Brain microvascular endothelial cell (primary cell): ENCODE measurements at regions not wholly inside any gene's neighbourhood (a gene's known extent, or its start where the extent isn't known, plus 50 kb on each side); places are given as distances from the start of the nearest gene placed in this dataset.

Experiments
- DNase-seq: peaks from one replicate; pipeline ENCODE4 v3.0.0-alpha.2; 2020
- H3K27ac ChIP-seq: fragments of 250-450 bp; sonication (Bioruptor Pico); 2 replicates; pipeline ENCODE4 v1.5.1; 2020; ENCODE audit warnings: mild to moderate bottlenecking, moderate library complexity
- H3K27me3 ChIP-seq: fragments of 250-450 bp; sonication (Bioruptor Pico); replicated peaks from 2 replicates; pipeline ENCODE4 v1.5.1; 2020; ENCODE audit warnings: mild to moderate bottlenecking
- H3K36me3 ChIP-seq: fragments of 250-450 bp; sonication (Bioruptor Pico); replicated peaks from 2 replicates; pipeline ENCODE4 v1.5.1; 2020; ENCODE audit warnings: mild to moderate bottlenecking
- H3K4me3 ChIP-seq: 2 replicates; pipeline ENCODE4 v1.5.1; 2011; ENCODE audit warnings: low read depth, mild to moderate bottlenecking, control low read depth, low read length, moderate library complexity
- in situ Hi-C: cut with HindIII; loops from 2 replicates; pipeline ENCODE4 v1.10.0; 2017; ENCODE audit warnings: low sequenced_read_pairs, low pct_ligation_motif_present
- TF ChIP-seq, protein P1 (sequence below): IDR thresholded peaks from 2 replicates; pipeline ENCODE4 v1.5.1; 2011; ENCODE audit warnings: low read depth, mild to moderate bottlenecking, moderate library complexity, low read length, control low read depth, inconsistent platforms; ENCODE audit errors: missing control alignments

DNA sequence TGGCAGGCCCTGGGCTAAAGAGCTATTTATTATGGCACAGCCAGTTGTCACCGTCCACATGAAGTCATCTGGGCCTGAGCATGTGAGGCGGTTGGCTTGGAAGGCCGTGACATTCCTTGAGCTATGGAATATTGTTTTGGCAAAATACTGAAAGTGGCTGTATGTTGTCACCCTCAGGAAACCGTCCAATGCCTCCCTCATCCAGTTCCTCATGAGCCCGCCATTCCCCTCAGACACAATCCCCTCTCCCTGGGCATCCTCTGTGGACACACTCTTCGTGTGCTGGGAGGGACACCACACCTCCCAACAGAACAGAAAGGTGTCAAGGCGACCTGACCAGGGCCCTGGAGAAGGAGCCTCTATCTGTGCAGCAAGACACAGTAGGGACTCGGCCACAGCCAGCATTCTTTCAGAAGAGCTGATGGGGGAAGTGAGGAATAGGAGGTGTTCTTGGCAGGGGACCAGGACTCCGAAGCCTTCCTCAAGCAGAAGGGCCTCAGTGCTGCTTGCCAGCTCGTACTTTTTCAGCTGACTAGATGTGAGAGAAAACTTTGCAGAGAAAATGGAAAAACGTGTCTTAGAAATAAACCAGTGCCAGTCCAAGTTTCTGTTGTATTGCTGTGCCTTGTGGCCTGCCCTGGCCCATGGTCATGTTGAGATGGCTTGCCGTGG is 120.5 kb downstream of the SOD2 start:
- in situ Hi-C loops, result no loop called here

DNA sequence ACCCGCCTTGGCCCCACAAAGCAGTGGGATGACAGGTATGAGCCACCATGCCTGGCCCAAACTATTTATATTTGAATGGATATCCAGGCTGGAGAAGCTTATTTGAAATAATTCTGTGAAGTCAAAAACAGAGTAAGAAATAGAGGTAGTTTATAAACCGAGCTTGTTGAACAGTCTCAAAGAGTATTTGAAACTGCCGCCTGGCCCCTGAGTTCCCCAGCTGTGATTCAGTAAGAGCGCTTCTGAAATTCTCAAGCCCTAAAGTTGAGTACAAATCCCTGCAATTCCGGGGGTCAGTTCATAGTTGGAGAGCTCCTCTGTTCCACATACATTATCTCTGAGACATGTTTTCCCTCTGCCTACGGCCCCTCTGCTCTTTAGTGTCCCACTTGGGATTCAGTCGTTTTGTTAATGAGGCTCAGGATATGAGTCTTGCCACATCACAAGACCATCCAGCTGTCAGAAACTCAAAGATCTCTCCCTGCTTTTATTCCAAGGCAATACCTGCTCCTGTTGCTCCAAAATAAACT is 127.8 kb downstream of the SOD2 start:
- Histone ChIP-seq H3K36me3 (no peaks in the 10 kb centered on the region), H3K27ac (no peak overlapping the region), H3K27me3 (no peaks in the 10 kb centered on the region), H3K4me3 (no peak overlapping the region)
- DNase-seq, result no peak
- in situ Hi-C loops, result no loop called here
- TF ChIP-seq, protein P1, sequence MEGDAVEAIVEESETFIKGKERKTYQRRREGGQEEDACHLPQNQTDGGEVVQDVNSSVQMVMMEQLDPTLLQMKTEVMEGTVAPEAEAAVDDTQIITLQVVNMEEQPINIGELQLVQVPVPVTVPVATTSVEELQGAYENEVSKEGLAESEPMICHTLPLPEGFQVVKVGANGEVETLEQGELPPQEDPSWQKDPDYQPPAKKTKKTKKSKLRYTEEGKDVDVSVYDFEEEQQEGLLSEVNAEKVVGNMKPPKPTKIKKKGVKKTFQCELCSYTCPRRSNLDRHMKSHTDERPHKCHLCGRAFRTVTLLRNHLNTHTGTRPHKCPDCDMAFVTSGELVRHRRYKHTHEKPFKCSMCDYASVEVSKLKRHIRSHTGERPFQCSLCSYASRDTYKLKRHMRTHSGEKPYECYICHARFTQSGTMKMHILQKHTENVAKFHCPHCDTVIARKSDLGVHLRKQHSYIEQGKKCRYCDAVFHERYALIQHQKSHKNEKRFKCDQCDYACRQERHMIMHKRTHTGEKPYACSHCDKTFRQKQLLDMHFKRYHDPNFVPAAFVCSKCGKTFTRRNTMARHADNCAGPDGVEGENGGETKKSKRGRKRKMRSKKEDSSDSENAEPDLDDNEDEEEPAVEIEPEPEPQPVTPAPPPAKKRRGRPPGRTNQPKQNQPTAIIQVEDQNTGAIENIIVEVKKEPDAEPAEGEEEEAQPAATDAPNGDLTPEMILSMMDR, result no peak

More for the DNA sequence above, 120.5 kb downstream of the SOD2 start:
- no peak overlapping the region for H3K4me3 ChIP-seq
- H3K27me3 ChIP-seq, result no peaks in the 10 kb centered on the region
- no peak overlapping the region for H3K27ac ChIP-seq
- H3K36me3 ChIP-seq, result no peaks in the 10 kb centered on the region
- TF ChIP-seq, protein P1, result no peak
- no peak for DNase-seq

DNA sequence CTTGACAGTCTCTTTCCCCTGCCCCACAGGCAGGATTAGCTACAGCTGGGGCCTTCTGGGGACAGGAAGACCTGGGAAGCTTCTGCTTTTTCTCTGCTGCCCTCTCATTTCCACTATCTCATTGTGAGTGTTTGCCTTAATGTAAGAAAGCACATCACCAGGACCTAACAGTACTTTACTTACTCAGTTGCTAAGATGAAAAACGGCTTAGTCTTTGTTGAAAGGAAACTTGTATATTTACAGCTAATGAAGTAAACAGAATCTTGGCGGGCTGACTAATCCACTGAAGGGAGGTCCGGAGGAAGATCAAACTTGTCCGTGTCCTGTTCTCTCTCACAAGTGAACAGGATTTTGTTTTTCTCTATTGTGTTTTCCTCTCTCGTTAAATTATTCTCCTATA is 128.6 kb downstream of the SOD2 start:
- no peak for DNase-seq
- in situ Hi-C loops, result no loop called here
- TF ChIP-seq, protein P1, result no peak

DNA sequence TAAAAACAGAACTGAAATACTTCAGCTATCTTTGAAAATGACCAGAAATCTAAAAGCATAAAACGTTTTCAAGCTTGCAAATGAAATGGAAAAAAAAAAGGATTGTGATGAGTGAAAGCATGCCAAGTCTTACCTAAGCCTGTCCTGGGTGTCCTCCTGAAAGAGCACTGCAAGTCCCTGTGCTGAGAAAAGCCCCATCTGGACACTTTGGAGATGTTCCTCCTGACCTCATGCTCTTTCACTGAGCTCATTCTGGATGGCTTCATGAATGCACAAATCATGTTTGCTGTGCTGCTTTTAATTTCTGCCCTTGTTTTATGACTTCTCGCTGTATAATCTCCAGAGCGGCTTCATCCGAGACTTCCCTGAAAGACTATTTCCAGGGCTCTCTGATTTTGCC is 136.0 kb downstream of the SOD2 start:
- DNase-seq, result no peak
- Histone ChIP-seq H3K27ac (no peak overlapping the region), H3K4me3 (no peak overlapping the region), H3K36me3 (no peaks in the 10 kb centered on the region), H3K27me3 (no peaks in the 10 kb centered on the region)
- in situ Hi-C loops, result no loop called here
- TF ChIP-seq, protein P1, result no peak

More for the DNA sequence above, 128.6 kb downstream of the SOD2 start:
- H3K27me3 ChIP-seq, result no peaks in the 10 kb centered on the region
- H3K4me3 ChIP-seq, result no peak overlapping the region
- no peaks in the 10 kb centered on the region for H3K36me3 ChIP-seq
- no peak overlapping the region for H3K27ac ChIP-seq

DNA sequence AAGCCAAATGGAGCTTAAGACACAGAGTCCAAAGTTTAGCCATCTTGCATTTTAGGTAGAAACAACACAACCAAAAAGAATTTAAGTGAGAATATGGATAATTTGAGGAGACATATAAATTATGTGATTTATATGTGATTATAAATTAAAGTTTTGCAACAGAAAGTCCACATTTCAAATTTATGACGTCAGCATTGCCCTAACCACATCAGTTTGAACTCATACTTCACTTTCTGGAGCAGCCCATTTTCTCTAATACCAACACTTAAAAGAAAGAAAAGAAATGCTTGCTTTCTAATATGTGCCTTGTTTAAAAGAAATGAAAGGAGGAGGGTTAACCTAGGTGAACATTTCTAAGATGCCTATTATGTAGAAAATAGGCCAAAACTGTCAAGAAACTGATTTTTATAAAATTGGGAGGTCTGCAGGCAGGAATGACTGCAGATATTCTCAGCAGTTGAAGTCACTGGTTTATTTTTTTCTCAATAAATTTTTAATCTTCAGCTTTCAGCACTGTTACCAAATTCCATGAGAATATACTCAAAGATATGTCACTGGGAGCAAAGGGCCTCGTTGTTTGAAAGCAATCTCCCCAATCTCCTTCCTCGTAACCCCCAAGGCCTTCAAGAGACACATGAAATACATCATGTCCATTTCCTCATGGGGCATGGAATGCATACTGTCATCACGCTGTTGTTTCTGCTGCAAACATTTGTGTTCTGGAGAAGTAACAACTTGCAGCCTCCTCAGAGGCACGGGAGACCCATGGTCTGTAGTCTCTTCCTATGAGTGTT is 137.8 kb downstream of the SOD2 start:
- H3K36me3 ChIP-seq, result no peaks in the 10 kb centered on the region
- H3K4me3 ChIP-seq, result no peak overlapping the region
- no peaks in the 10 kb centered on the region for H3K27me3 ChIP-seq
- no peak for DNase-seq
- no peak overlapping the region for H3K27ac ChIP-seq
- in situ Hi-C loops, result no loop called here
- TF ChIP-seq, protein P1, result no peak
